Thoracic aorta (tissue), 2 donors: ENCODE measurements at regions not wholly inside any gene's neighbourhood (a gene's known extent, or its start where the extent isn't known, plus 50 kb on each side); places are given as distances from the start of the nearest gene placed in this dataset.
A peak's percentile ranks its signal among the peaks of the same experiment; 100 is the strongest.

Experiments
- ATAC-seq: fragments of 150-250 bp; one replicate; pipeline ENCODE4 v1.8.0; 2017; ENCODE audit warnings: low read depth; ENCODE audit not compliant: insufficient number of reproducible peaks, low FRiP score
- DNase-seq: peaks from one replicate; pipeline ENCODE4 v3.0.0-alpha.2; 2020; ENCODE audit warnings: low spot score
- H3K27ac ChIP-seq, 2 donors: fragments of 200-600 bp; sonication (generic); 1 replicate in 1 of 2; 2 replicates in 1 of 2; pipeline ENCODE4 v1.5.1; 2016; ENCODE audit warnings: mild to moderate bottlenecking in 2 of 2, moderate library complexity in 2 of 2
- H3K27me3 ChIP-seq: fragments of 200-600 bp; sonication (generic); replicated peaks from 2 replicates; pipeline ENCODE4 v1.6.0; 2016; ENCODE audit warnings: mild to moderate bottlenecking; ENCODE audit not compliant: insufficient read depth
- H3K36me3 ChIP-seq: fragments of 200-600 bp; sonication (generic); one replicate; pipeline ENCODE4 v1.5.1; 2016
- H3K4me1 ChIP-seq, 2 donors: fragments of 200-600 bp; sonication (generic); 1 replicate in 1 of 2; 2 replicates in 1 of 2; pipeline versions ENCODE4 v1.5.1 to v1.6.0; 2016; ENCODE audit warnings: low read depth in 2 of 2, mild to moderate bottlenecking in 1 of 2; ENCODE audit not compliant: control insufficient read depth in 1 of 2
- H3K4me3 ChIP-seq: fragments of 200-600 bp; sonication (generic); 2 replicates; pipeline ENCODE4 v1.5.1; 2016; ENCODE audit warnings: mild to moderate bottlenecking
- H3K9me3 ChIP-seq: fragments of 200-600 bp; sonication (generic); 2 replicates; pipeline ENCODE4 v1.5.1; 2016
- CTCF ChIP-seq: fragments of 200-600 bp; sonication (generic); IDR thresholded peaks from one replicate; pipeline ENCODE4 v1.5.1; 2019; ENCODE audit warnings: antibody characterized with exemption

GRCh38 chr4:123546573-123547060 is 150.0 kb downstream of the SPRY1 start:
- ATAC-seq = no peak
- H3K27ac ChIP-seq = no peak overlapping the region
- DNase-seq = no peak
- no peaks in the 10 kb centered on the region for H3K9me3 ChIP-seq
- H3K4me3 ChIP-seq = no peak overlapping the region
- no peak for TF ChIP-seq CTCF
- no peaks in the 10 kb centered on the region for H3K27me3 ChIP-seq
- H3K4me1 ChIP-seq = no peaks in the 10 kb centered on the region
- no peaks in the 10 kb centered on the region for H3K36me3 ChIP-seq

- no peak for ATAC-seq
- no peaks in the 10 kb centered on the region for H3K4me1 ChIP-seq
- DNase-seq = no peak
- H3K36me3 ChIP-seq = no peaks in the 10 kb centered on the region
- H3K9me3 ChIP-seq = no peaks in the 10 kb centered on the region
- no peak overlapping the region for H3K27ac ChIP-seq
- TF ChIP-seq CTCF = no peak
- no peaks in the 10 kb centered on the region for H3K27me3 ChIP-seq
- H3K4me3 ChIP-seq = no peak overlapping the region
Observed at GRCh38 chr4:123547216-123548165, 150.9 kb downstream of the SPRY1 start.

- Histone ChIP-seq H3K4me3 (no peak overlapping the region), H3K27me3 (no peaks in the 10 kb centered on the region), H3K27ac (no peak overlapping the region), H3K4me1 (peaks cover 16 to 32% of the 10 kb centered on the region in 2 donors), H3K36me3 (no peaks in the 10 kb centered on the region), H3K9me3 (no peaks in the 10 kb centered on the region)
- TF ChIP-seq CTCF = no peak
- no peak for ATAC-seq
- DNase-seq = no peak
Observed at GRCh38 chr4:123553279-123553678, 156.7 kb downstream of the SPRY1 start.

- Histone ChIP-seq H3K27ac (peak overlapping the region in 1 of 2 donors; percentile 89), H3K4me3 (peak overlapping the region; percentile 62)
- TF ChIP-seq CTCF = no peak
Observed at GRCh38 chr4:123553733-123554637, 157.4 kb downstream of the SPRY1 start.

GRCh38 chr4:123554801-123555232 is 158.2 kb downstream of the SPRY1 start:
- Histone ChIP-seq H3K9me3 (no peaks in the 10 kb centered on the region), H3K27me3 (no peaks in the 10 kb centered on the region), H3K4me3 (peak overlapping the region; percentile 62), H3K36me3 (no peaks in the 10 kb centered on the region), H3K4me1 (peaks cover 23 to 42% of the 10 kb centered on the region in 2 donors), H3K27ac (peak overlapping the region; percentile 87 to 89)
- DNase-seq (no peak), ATAC-seq (peak; percentile 22)
- no peak for TF ChIP-seq CTCF

More at GRCh38 chr4:123553733-123554637, 157.4 kb downstream of the SPRY1 start:
- DNase-seq = no peak
- ATAC-seq = no peak
- no peaks in the 10 kb centered on the region for H3K36me3 ChIP-seq
- no peaks in the 10 kb centered on the region for H3K9me3 ChIP-seq
- H3K4me1 ChIP-seq = peaks cover 16 to 34% of the 10 kb centered on the region in 2 donors
- no peaks in the 10 kb centered on the region for H3K27me3 ChIP-seq
